DND-41 (cell line): ENCODE measurements at regions not wholly inside any gene's neighbourhood (a gene's known extent, or its start where the extent isn't known, plus 50 kb on each side); places are given as distances from the start of the nearest gene placed in this dataset.

Experiments used
- CTCF ChIP-seq: IDR thresholded peaks from 2 replicates; pipeline ENCODE4 v1.5.1; 2012; ENCODE audit warnings: borderline replicate concordance, low read length, moderate library complexity, mild to moderate bottlenecking; ENCODE audit not compliant: poor library complexity, severe bottlenecking; ENCODE audit errors: extremely low read depth
- EZH2 ChIP-seq: IDR thresholded peaks from 3 replicates; pipeline ENCODE4 v1.6.1; 2012; ENCODE audit warnings: borderline replicate concordance, low read depth, mild to moderate bottlenecking, moderate library complexity, low read length, inconsistent platforms; ENCODE audit not compliant: severe bottlenecking

- TF ChIP-seq CTCF (no peak), EZH2 (no peak)
These were observed 81.5 kb upstream of the TEX51 start for GRCh38 chr2:126817172-126817571.
